Pancreas (tissue), 10 donors: ENCODE measurements at regions not wholly inside any gene's neighbourhood (a gene's known extent, or its start where the extent isn't known, plus 50 kb on each side); places are given as distances from the start of the nearest gene placed in this dataset.

Experiments
- ATAC-seq, 4 donors: fragments of 200-7000 bp; cut with Tn5 transposase; one replicate each; pipeline versions ENCODE4 v1.8.0 to v1.9.1; 2020; ENCODE audit warnings: mild to moderate bottlenecking in 4 of 4, moderate library complexity in 4 of 4
- DNase-seq, 6 donors: peaks; one replicate each; pipeline ENCODE4 v3.0.0-alpha.2; 2020
- FAIRE-seq: peaks from 2 replicates; lab custom pipeline; 2012; peaks lifted over from hg19 to GRCh38; lab: Jason Lieb, UNC
- H3K27ac ChIP-seq, 4 donors: fragments of 200-600 bp; sonication (generic); 1 replicate in 3 of 4; 2 replicates in 1 of 4; pipeline versions ENCODE4 v1.5.0 to v1.8.0; 2020
- H3K27me3 ChIP-seq, 4 donors: fragments of 200-600 bp; one replicate each; pipeline ENCODE4 v1.8.0; 2021
- H3K36me3 ChIP-seq, 3 donors: fragments of 200-600 bp; sonication (generic) in 1 of 3; one replicate each; pipeline versions ENCODE4 v1.5.0 to v1.8.0; 2020 to 2021
- H3K4me1 ChIP-seq, 3 donors: fragments of 200-600 bp; one replicate each; pipeline ENCODE4 v1.8.0; 2021
- H3K4me3 ChIP-seq, 4 donors: fragments of 200-600 bp; sonication (generic) in 2 of 4; one replicate each; pipeline versions ENCODE4 v1.5.0 to v1.8.0; 2020 to 2021
- H3K9me3 ChIP-seq, 4 donors: fragments of 200-600 bp; one replicate each; pipeline ENCODE4 v1.8.0; 2021
- CTCF ChIP-seq, 4 donors: fragments of 200-600 bp; sonication (generic) in 3 of 4; IDR thresholded peaks; one replicate each; pipeline versions ENCODE4 v1.5.0 to v1.8.0; 2021; ENCODE audit warnings: antibody characterized with exemption in 4 of 4
- WGBS, 2 donors: extraction: QIAGEN DNeasy Blood & Tissue Kit; methylation state at CpG; one replicate each; pipeline ENCODE4 v1.1.7; 2013; 5-methylcytosine and 5-hydroxymethylcytosine counted together
- intact Hi-C, 3 donors: fragments of 100-400 bp; cut with DNase I; formaldehyde crosslinking; loops; one replicate each; pipeline versions ENCODE4 v1.11.1 to v1.14.2; 2022
- donor health status: healthy with polysubstance abuse.
- donor health status: DM: no; HTN: no; CAD: no; lungs with moderate emphysema.
- donor health status: DM: no; HTN: no; CAD: no.
- donor health status: control.
- donor health status: control.
- donor health status: Bipolar disorder and iron deficiency.
- donor health status: DM: yes; HTN: yes; CAD: no.
- donor health status: DM: no; HTN: no; CAD: no.
- donor health status: DM: no; HTN: no; CAD: no.
- donor health status: DM: yes; HTN: yes; CAD: no.

GRCh38 chr2:51535763-51536162 lies 503.8 kb upstream of the NRXN1 start:
- 49 to 60% methylated on average over 2 of the region's 2 CpGs for WGBS, 2 donors
- peaks cover 0 to 3% (median 0%) of the 10 kb centered on the region in 4 donors for H3K9me3 ChIP-seq
- no peak for DNase-seq
- ATAC-seq: no peak
- H3K4me1 ChIP-seq: no peaks in the 10 kb centered on the region
- intact Hi-C loops: no loop called here
- no peak for TF ChIP-seq CTCF (IDR thresholded peaks at IDR 0.05)
- no peaks in the 10 kb centered on the region for H3K36me3 ChIP-seq
- H3K4me3 ChIP-seq: no peak overlapping the region
- no peaks in the 10 kb centered on the region for H3K27me3 ChIP-seq
- no peak for FAIRE-seq
- H3K27ac ChIP-seq: no peak overlapping the region

- peaks cover 0 to 3% (median 0%) of the 10 kb centered on the region in 4 donors for H3K9me3 ChIP-seq
- intact Hi-C loops: no loop called here
- H3K27me3 ChIP-seq: no peaks in the 10 kb centered on the region
- no peak overlapping the region for H3K4me3 ChIP-seq
- no peaks in the 10 kb centered on the region for H3K36me3 ChIP-seq
- 85 to 99% methylated on average over 3 of the region's 3 CpGs for WGBS, 2 donors
- no peak overlapping the region for H3K27ac ChIP-seq
- TF ChIP-seq CTCF (IDR thresholded peaks at IDR 0.05): no peak
- no peaks in the 10 kb centered on the region for H3K4me1 ChIP-seq
- FAIRE-seq (no peak), ATAC-seq (no peak), DNase-seq (no peak)
These were observed 502.2 kb upstream of the NRXN1 start for GRCh38 chr2:51534166-51534565.

DNA sequence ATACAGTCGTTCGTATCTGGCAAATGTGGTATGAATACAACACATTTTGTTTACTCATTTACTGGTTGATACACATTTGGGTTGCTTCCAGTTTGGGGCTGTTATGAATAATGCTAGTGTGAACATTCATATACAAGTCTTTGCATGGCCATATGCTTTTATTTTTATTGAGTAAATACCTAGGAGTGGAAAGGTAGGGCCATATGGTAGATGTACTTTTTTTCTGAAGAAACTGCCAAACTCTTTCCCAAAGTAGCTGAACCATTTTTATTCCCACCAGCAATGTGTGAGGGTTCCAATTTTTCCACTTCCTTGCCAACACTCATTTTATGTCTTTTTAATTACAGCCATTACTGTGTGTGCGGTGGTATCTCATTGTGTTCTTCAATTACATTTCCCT lies 496.2 kb upstream of the NRXN1 start:
- intact Hi-C loops: no loop called here
- H3K27me3 ChIP-seq: no peaks in the 10 kb centered on the region
- H3K4me1 ChIP-seq: no peaks in the 10 kb centered on the region
- no peak overlapping the region for H3K4me3 ChIP-seq
- 81 to 92% methylated on average over 3 of the region's 3 CpGs for WGBS, 2 donors
- no peak for ATAC-seq
- DNase-seq: no peak
- no peaks in the 10 kb centered on the region for H3K36me3 ChIP-seq
- H3K9me3 ChIP-seq: peaks cover 0 to 3% (median 0%) of the 10 kb centered on the region in 4 donors
- TF ChIP-seq CTCF (IDR thresholded peaks at IDR 0.05): no peak
- no peak for FAIRE-seq
- H3K27ac ChIP-seq: no peak overlapping the region

GRCh38 chr2:51526766-51527165 lies 494.8 kb upstream of the NRXN1 start:
- H3K27ac ChIP-seq: no peak overlapping the region
- intact Hi-C loops: no loop called here
- no peaks in the 10 kb centered on the region for H3K36me3 ChIP-seq
- ATAC-seq: no peak
- no peak for TF ChIP-seq CTCF (IDR thresholded peaks at IDR 0.05)
- H3K4me3 ChIP-seq: no peak overlapping the region
- no peak for DNase-seq
- no peaks in the 10 kb centered on the region for H3K9me3 ChIP-seq
- no peaks in the 10 kb centered on the region for H3K27me3 ChIP-seq
- 59 to 78% methylated on average over 2 of the region's 2 CpGs for WGBS, 2 donors
- no peaks in the 10 kb centered on the region for H3K4me1 ChIP-seq
- no peak for FAIRE-seq

DNA sequence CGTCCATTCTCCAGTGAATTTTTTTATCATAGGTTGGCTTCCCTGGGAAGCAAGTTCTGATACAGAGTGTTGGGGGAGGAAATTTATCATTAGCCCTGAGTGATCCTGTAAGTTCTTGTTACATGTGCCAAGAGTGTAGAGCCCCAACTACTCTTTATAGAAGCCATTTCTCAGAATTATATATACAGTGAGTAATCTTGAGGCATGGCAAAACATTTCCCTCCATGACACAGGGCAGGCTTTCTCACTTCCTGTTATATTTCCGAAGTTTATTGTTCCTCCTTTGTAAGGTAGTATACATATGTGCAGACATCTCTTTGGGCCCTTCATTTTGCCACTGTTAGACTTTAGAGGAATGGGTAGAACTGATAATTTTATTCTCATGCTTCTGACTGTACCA lies 484.7 kb upstream of the NRXN1 start:
- Histone ChIP-seq H3K27me3 (no peaks in the 10 kb centered on the region), H3K4me1 (no peaks in the 10 kb centered on the region), H3K36me3 (no peaks in the 10 kb centered on the region), H3K27ac (no peak overlapping the region), H3K4me3 (no peak overlapping the region), H3K9me3 (no peaks in the 10 kb centered on the region)
- no peak for TF ChIP-seq CTCF (IDR thresholded peaks at IDR 0.05)
- ATAC-seq (no peak), FAIRE-seq (no peak), DNase-seq (no peak)
- WGBS, 2 donors: 66 to 81% methylated on average over 2 of the region's 2 CpGs
- intact Hi-C loops: no loop called here
